Prostate gland (tissue), 2 donors: ENCODE measurements at regions not wholly inside any gene's neighbourhood (a gene's known extent, or its start where the extent isn't known, plus 50 kb on each side); places are given as distances from the start of the nearest gene placed in this dataset.

Source experiments
- CTCF ChIP-seq, 4 experiments: fragments of 200-600 bp in 2 of 4; fragments of 450-650 bp in 2 of 4; sonication (generic) in 2 of 4; IDR thresholded peaks; 1 replicate in 3 of 4; 2 replicates in 1 of 4; pipeline ENCODE4 v1.5.1; 2016 to 2019; ENCODE audit warnings: antibody characterized with exemption in 4 of 4, mild to moderate bottlenecking in 2 of 4, moderate library complexity in 2 of 4
- POLR2AphosphoS5 ChIP-seq: sonication (generic); formaldehyde crosslinking; IDR thresholded peaks from one replicate; pipeline ENCODE4 v1.6.1; 2017; ENCODE audit warnings: antibody characterized with exemption

- TF ChIP-seq CTCF (IDR thresholded peaks at IDR 0.05) (no peak), POLR2AphosphoS5 (no peak)
Measured at GRCh38 chr13:44193731-44194130, 179.9 kb upstream of the SERP2 start.
